ENCODE measurements at regions not wholly inside any gene's neighbourhood (a gene's known extent, or its start where the extent isn't known, plus 50 kb on each side); places are given as distances from the start of the nearest gene placed in this dataset.

GRCh38 chr6:165984729-165985275 is 182.8 kb downstream of the TBXT start:
- no peak for DNase-seq

- no peak for DNase-seq
These were observed 184.3 kb downstream of the TBXT start for GRCh38 chr6:165983112-165984072.

DNA sequence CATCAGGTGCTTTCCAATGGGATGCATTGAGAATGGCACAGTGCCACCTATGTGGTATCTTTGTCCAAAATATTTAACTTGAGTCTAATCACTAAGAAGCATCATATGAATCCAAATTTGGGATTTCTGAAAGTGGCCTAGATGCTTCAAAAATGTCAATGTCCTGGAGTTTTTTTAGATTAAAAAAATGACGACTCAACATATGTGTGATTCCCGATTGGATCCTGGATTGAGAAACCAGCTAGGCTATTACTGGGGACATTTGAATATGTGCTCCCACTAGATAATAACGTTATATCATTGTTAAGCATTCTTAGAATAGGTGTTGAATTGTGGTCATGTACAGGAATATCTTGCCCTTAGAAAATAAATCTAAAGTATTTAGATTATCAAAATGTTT is 189.2 kb downstream of the TBXT start:
- no peak for DNase-seq

GRCh38 chr6:165976684-165977083 is 191.0 kb downstream of the TBXT start:
- no peak for DNase-seq

DNA sequence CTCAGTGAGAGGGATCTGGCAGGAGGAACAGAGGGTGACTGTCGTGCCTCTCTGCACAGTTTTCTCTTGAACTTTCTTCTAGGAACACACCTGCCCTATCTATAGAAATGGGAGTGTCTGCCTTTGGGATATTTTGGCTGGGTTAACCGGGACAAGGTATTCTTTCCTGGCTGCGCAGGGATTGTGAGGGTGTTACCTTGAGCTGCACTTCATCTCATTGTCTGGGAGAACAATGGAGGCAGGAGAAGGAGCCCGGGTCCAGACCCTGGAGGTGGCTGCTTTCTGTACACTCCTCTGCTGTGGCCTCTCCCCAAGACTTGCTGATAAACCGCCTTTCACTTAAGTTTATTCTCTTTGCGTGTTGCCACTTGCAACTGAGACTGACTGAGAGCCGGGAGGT is 192.8 kb downstream of the TBXT start:
- DNase-seq: no peak

- no peak for DNase-seq
These were observed 194.2 kb downstream of the TBXT start for GRCh38 chr6:165973473-165973872.

DNA sequence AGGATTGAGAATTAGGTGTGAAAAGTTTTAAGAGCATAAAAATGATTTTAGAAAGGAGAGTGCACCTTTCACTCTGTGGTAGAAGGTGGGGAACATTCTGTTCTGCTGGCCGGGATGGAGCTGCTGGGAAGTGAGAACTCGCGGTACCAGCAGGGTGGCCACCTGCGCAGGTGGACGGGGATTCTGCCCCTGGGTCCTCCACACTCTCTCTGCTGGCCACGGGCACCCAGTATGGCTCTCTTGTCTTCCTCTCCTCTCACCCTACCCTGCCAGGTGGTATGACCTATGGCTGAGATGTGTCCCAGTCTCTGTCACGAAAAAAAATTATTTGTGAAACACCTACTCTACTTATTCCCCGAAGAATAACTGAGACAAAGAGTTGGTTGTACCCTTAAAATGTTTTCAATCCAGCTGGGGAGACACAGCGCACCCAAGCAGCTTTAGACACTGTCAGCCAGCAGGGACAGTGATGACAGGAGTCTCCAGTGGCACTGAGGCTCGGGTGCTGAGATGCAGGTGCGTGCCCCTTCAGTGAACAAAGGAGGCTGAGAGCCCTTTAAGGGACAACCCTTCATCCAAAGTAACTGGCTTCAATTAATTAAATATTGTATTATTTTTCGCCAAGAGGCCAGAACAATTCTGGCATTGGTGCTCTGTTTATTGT is 195.4 kb downstream of the TBXT start:
- DNase-seq: no peak

DNA sequence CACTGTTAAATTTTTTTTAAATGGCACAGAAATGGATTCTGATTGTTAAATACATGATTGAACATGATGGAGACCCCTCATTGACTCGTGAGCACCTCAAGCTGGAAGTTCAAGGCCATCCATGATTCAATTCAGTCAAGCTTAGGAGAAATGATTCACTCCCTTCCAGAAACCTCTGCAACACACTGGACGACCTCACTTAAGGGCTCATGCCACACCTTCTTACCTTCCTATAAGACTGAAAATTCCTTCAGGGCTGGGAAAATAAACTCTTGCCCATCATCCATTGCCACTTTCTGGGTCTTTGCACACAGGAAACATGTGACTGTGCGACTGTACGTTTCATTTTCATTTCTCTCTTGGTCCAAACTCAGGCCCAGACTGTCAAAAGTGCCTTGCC is 196.4 kb downstream of the TBXT start:
- no peak for DNase-seq

GRCh38 chr6:165970001-165970400 is 197.7 kb downstream of the TBXT start:
- DNase-seq: no peak

DNA sequence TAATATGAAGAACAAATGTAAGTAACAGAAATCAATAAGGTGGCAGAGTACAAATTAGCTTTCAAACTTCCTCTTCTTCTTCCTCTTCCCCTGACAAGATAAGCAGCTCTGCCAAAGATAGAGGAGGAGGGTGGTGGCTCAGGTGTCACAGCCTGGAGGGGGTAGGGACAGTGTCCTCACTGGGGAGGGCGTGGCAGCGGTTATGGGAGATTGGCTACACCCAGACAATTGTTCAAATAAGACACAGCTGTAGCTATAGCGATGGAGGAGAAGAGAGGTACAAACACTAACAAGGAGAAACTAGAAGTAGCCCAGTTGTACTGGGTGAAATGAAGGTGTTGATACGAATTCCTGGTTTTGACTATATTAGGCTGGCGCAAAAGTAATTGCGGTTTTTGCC is 198.5 kb downstream of the TBXT start:
- no peak for DNase-seq

GRCh38 chr6:165968408-165968807 is 199.2 kb downstream of the TBXT start:
- no peak for DNase-seq

DNA sequence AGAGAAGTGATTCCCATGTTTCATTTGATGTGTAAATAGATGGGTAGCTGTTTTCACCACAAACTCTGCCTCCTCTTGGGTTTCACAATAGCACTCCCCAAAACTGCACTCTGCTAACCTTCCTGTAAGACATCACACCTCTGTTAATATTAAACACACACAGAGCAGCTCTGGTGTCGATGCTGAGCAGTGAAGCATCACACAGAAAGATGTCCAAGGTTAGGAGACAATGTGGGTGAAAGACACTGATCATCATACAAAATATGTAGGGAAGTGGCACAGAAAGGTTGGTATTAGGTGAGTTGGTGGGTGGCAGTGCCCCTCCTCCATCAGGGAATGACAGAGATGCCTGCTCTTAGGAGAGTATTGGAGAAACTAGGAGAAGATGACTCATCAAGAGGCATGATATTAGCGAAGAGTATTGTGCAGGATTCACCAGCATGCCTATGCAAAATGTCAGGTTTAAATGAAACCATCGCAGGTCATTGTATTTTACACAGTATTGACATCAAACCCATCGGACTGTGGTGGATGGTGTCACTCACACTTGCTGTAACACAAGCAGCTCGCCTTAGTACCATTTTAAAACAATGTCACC is 199.7 kb downstream of the TBXT start:
- DNase-seq: no peak

- no peak for DNase-seq
These were observed 203.9 kb downstream of the TBXT start for GRCh38 chr6:165963750-165964149.

- no peak for DNase-seq
These were observed 205.3 kb downstream of the TBXT start for GRCh38 chr6:165962366-165962765.

DNA sequence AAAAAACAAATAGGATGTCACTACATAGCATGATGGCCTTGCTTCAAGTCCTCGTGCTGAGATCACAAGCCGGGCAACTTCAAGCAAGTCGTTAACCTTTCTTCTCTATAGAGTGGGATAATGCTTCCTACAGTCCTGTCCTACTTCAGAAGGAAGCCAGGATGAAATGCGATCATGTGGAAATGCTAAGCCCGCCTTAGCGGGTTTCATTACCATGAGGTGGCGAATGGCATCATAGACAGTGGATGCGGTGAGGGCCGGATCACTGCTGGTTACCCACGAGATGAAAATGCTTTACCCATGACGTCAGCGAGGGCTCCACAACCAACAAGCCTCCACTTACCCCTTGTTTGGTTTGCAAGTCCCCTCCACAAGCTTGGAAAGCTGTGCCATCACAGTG is 206.4 kb downstream of the TBXT start:
- DNase-seq: no peak

DNA sequence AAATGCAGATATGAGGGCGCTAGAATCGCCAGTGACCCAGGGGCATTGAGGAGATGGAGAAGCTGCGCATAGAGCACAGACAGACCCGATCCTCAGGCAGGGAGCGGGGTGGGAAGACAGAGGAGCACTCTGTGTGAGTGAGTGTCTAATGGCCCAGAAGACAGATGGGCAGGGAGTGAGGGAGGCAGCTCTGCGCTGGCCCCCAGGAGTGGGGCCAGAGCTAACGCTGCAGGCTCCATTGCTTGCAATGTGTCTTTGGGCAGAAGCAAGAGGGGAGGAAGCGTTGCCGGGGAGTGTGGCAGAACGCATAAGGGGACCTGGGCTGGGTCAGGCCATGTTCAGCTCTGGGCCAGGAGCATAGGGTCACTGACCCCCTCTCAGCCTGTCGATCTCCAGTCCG is 207.0 kb downstream of the TBXT start:
- no peak for DNase-seq

DNA sequence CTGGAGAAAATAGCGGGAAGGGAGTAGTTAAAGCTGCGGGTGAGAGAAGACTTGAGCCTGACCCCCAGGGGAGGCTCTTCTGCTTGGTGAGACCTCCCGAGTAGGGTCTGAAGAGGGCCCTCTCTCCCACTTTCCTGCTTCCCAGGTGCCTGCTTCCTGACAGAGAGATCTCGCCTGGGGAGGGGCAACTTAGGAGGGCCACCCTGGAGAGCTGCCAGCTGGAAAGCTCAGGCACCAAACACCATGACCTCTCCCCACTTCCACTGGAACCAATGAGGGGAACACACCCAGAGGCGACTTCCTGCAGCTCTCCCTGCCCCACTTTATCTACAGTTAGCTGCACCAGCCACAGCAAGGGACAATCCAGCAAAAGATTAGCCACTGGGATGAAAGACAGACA is 208.0 kb downstream of the TBXT start:
- no peak for DNase-seq

GRCh38 chr6:165956874-165957273 is 210.8 kb downstream of the TBXT start:
- DNase-seq: no peak

DNA sequence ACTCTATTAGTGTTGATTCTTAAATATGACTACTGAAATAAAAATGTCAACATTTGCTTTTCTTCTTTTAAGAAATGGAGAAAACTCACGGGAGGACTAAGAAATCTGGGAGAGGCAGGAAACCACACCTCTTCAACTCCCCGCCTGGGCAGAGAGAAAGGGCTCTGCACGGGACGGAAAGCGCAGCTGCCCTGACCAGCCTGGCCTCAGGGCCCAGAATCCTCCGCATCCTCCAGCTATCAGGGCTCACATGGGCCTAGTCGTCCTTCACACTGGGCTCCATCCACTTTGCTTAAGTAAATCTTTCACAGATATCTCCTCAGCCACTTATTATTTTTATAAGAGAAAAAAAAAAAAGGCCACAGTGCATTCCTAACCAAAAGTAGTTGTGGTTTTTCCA is 215.1 kb downstream of the TBXT start:
- no peak for DNase-seq

DNA sequence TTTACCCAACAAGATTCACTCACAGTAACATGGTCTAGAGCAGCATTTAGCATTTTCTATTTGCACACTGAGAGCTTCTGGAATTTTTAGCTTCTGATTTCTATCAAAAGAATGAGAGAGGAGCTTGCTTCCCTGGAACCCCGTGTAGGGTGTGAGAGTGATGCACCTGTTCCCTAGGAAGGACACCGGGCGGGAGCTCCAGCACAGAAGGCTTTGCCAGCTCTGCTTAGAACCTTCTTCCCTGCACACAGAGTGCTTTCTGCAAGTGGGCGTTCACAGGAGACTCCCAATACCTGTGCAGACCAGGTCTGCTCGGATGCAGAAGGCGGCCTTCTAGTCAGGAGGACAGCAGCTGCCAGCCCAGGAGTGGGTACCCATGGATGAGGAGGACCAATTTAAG is 217.3 kb downstream of the TBXT start:
- DNase-seq: no peak

- no peak for DNase-seq
These were observed 218.3 kb downstream of the TBXT start for GRCh38 chr6:165949324-165949723.

DNA sequence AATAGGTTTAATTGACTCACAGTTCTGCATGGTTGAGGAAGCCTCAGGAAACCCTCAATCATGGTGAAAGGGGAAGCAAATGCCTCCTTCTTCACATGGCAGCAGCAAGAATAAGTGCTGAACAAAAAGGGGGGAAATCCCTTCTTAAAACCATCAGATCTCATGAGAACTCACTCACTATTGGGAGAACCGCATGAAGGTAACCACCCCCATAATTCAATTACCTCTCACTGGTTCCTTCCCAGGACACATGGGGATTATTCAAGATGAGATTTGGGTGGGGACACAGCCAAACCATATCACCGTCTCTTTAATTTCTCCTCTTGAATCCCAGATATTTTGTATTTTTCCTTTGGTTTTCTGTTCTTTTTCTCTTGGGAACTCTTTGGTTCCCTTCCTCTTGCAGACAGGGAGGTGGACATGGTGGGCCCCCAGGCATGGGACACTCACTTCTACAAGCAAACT is 223.6 kb downstream of the TBXT start:
- no peak for DNase-seq

DNA sequence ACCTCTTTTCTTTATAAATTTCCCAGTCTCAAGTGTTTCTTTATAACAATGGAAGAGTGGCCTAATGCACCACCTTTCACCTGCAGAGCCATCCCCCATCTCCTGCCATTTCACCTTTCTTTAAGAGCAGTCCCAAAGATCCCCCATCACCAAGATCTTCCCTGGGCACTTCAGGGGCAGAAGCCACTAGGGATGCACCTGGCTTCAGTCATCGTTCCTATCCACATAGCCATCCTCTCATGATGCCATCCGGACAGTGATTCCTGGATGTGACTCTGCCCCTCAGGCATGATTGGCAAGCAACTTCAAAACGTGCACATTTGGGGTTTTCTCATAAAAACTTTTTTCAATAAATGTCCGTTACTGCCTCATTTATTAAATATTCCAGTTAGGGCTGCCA is 225.9 kb downstream of the TBXT start:
- DNase-seq: no peak
